A673 (cell line): ENCODE measurements at regions not wholly inside any gene's neighbourhood (a gene's known extent, or its start where the extent isn't known, plus 50 kb on each side); places are given as distances from the start of the nearest gene placed in this dataset.

ENCODE experiments used
- EZH2 ChIP-seq: fragments of 200-600 bp; sonication (generic); IDR thresholded peaks from 2 replicates; pipeline ENCODE4 v1.6.1; 2017; ENCODE audit warnings: borderline replicate concordance, low read depth, mild to moderate bottlenecking, mixed read lengths, antibody characterized with exemption, low read length; ENCODE audit not compliant: poor library complexity, severe bottlenecking
- TF ChIP-seq, protein P1 (sequence below): fragments of 300-800, 200-600 bp; sonication (generic); conservative IDR thresholded peaks from 2 replicates; pipeline ENCODE4 v1.5.1; 2017; ENCODE audit warnings: low read depth, mild to moderate bottlenecking, antibody characterized with exemption, low read length, moderate library complexity, mixed read lengths

DNA sequence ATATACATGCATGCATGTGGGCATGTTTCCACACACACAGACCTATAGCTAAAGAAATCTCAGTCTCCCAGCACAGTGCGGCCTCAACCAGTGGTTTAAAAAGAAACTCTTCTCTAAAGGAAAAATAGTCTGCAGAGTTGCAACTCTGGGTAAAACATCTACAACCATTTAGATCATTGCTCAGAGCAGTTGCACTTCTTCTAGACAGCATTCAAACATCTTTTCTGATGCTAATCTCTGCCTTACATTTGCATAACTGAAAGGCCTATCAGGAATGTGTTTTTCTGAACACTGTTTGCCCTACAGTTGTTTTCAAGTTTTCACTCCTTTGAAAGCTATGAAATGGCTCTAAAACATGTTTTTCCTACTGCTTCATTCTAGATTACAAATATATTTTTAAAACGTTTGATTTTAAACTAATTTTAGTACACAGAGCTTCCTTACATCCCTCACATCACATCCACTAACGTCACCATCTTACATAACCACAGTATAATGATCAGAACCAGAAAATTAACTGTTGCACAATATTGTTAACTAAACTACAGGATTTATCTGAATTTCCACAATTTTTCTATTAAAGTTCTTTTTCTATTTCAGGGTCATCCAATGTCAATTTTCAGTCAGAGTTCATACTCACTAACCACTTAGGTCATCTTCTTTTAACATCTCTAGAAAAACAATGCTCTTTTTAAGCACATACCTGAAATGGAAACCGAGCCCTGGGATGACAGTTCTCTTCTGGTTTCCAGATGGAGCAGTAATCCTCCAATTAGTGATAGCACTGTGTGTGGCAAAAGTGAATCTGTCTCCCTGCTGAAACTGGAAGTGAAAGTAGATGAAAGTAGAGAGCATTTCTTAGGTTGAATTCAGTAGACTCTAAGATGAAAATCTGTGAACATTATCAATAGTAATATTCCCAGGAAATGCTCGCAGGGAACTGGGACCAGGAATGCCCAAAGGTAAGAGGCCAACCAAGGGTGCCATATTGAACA is 501.6 kb upstream of the GCFC2 start:
- TF ChIP-seq, protein P1, sequence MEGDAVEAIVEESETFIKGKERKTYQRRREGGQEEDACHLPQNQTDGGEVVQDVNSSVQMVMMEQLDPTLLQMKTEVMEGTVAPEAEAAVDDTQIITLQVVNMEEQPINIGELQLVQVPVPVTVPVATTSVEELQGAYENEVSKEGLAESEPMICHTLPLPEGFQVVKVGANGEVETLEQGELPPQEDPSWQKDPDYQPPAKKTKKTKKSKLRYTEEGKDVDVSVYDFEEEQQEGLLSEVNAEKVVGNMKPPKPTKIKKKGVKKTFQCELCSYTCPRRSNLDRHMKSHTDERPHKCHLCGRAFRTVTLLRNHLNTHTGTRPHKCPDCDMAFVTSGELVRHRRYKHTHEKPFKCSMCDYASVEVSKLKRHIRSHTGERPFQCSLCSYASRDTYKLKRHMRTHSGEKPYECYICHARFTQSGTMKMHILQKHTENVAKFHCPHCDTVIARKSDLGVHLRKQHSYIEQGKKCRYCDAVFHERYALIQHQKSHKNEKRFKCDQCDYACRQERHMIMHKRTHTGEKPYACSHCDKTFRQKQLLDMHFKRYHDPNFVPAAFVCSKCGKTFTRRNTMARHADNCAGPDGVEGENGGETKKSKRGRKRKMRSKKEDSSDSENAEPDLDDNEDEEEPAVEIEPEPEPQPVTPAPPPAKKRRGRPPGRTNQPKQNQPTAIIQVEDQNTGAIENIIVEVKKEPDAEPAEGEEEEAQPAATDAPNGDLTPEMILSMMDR: no peak
- TF ChIP-seq EZH2: no peak
